ENCODE measurements at regions not wholly inside any gene's neighbourhood (a gene's known extent, or its start where the extent isn't known, plus 50 kb on each side); places are given as distances from the start of the nearest gene placed in this dataset.

DNA sequence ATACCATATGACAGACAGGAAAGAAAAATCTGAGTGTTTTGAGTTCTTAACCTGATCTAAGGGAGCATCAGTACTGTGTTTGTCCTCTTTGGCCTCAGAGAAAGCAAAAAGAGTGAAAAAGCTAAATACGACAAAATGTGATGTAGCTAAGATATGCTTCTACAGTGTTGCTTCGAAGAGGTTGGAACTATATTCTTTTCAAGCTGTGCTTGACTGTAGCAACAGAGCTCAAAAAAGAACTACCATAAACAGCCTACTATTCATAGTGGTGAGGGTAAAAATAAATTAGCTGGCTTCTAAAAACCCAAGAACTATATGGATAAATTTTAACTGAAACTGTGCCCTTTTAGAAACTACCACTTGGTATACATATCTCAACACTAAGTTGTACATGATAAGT is 881.8 kb upstream of the PCDH10 start:
- TF ChIP-seq, protein P1, sequence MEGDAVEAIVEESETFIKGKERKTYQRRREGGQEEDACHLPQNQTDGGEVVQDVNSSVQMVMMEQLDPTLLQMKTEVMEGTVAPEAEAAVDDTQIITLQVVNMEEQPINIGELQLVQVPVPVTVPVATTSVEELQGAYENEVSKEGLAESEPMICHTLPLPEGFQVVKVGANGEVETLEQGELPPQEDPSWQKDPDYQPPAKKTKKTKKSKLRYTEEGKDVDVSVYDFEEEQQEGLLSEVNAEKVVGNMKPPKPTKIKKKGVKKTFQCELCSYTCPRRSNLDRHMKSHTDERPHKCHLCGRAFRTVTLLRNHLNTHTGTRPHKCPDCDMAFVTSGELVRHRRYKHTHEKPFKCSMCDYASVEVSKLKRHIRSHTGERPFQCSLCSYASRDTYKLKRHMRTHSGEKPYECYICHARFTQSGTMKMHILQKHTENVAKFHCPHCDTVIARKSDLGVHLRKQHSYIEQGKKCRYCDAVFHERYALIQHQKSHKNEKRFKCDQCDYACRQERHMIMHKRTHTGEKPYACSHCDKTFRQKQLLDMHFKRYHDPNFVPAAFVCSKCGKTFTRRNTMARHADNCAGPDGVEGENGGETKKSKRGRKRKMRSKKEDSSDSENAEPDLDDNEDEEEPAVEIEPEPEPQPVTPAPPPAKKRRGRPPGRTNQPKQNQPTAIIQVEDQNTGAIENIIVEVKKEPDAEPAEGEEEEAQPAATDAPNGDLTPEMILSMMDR (IDR thresholded peaks at IDR 0.05), result no peak
- no peak for TF ChIP-seq POLR2A (IDR thresholded peaks at IDR 0.05)
